GM12874 (cell line): ENCODE measurements at regions not wholly inside any gene's neighbourhood (a gene's known extent, or its start where the extent isn't known, plus 50 kb on each side); places are given as distances from the start of the nearest gene placed in this dataset.

Experiments used
- CTCF ChIP-seq: IDR thresholded peaks from 2 replicates; pipeline ENCODE4 v1.5.1; 2011; ENCODE audit warnings: low read depth, mild to moderate bottlenecking, control low read depth, low read length, moderate library complexity; ENCODE audit not compliant: insufficient read depth

- no peak for TF ChIP-seq CTCF
Measured at GRCh38 chr2:192307530-192307929, 112.8 kb upstream of the TMEFF2 start.

GRCh38 chr2:192298664-192299063 is 103.9 kb upstream of the TMEFF2 start:
- TF ChIP-seq CTCF, result no peak

- no peak for TF ChIP-seq CTCF
Measured at GRCh38 chr2:192292478-192292877, 97.7 kb upstream of the TMEFF2 start.

- TF ChIP-seq CTCF, result no peak
Measured at GRCh38 chr2:192288295-192288694, 93.6 kb upstream of the TMEFF2 start.

GRCh38 chr2:192286093-192286701 is 91.5 kb upstream of the TMEFF2 start:
- TF ChIP-seq CTCF, result peak; percentile 13; the same call in 1 of the 2 replicates

- no peak for TF ChIP-seq CTCF
Measured at GRCh38 chr2:192283450-192283849, 88.7 kb upstream of the TMEFF2 start.

GRCh38 chr2:192278701-192279100 is 84.0 kb upstream of the TMEFF2 start:
- TF ChIP-seq CTCF, result no peak
